IMR-90 (cell line): ENCODE measurements at regions not wholly inside any gene's neighbourhood (a gene's known extent, or its start where the extent isn't known, plus 50 kb on each side); places are given as distances from the start of the nearest gene placed in this dataset.

ENCODE experiments used
- ATAC-seq: fragments of 200-7000 bp; cut with Tn5 transposase; 2 replicates; pipeline ENCODE4 v1.9.1; 2020; ENCODE audit warnings: low read depth, mild to moderate bottlenecking, moderate library complexity
- BruUV-seq: library from RNA; stranded (reverse); fragments of 400-500 nt; replicated peaks from 2 replicates; lab custom pipeline; 2021; lab: Mats Ljungman, UMichigan
- CTCF ChIA-PET: fragments of 300-600 bp; formaldehyde crosslinking; extraction: SDS; loops from one replicate; lab custom pipeline; 2021; ENCODE audit warnings: antibody characterized with exemption; lab: Yijun Ruan, JAX
- POLR2A ChIA-PET: fragments of 300-600 bp; sonication (Branson Sonifier 250); formaldehyde crosslinking; loops from one replicate; lab custom pipeline; 2022; ENCODE audit warnings: antibody characterized with exemption; ENCODE audit not compliant: unreplicated experiment; lab: Charles Lee
- DNase-seq: peaks from one replicate; pipeline ENCODE4 v3.0.0; 2013
- H2AFZ ChIP-seq: replicated peaks from 2 replicates; pipeline ENCODE3; 2013; ENCODE audit warnings: low read length, mild to moderate bottlenecking; ENCODE audit not compliant: poor library complexity
- H2AK5ac ChIP-seq: 2 replicates; pipeline ENCODE4 v1.6.1; 2013; ENCODE audit warnings: low read depth, low read length, inconsistent platforms
- H2AK9ac ChIP-seq: replicated peaks from 2 replicates; pipeline ENCODE3; 2013; ENCODE audit warnings: mild to moderate bottlenecking, low read depth, low read length, moderate library complexity; ENCODE audit not compliant: poor library complexity
- H2BK120ac ChIP-seq: 2 replicates; pipeline ENCODE4 v1.6.1; 2013; ENCODE audit warnings: low read depth, low read length, inconsistent platforms
- H2BK15ac ChIP-seq: 3 replicates; pipeline ENCODE4 v1.6.1; 2013; ENCODE audit warnings: low read depth, low read length, inconsistent platforms
- H2BK20ac ChIP-seq: 2 replicates; pipeline ENCODE4 v1.6.1; 2013; ENCODE audit warnings: low read depth, mild to moderate bottlenecking, inconsistent platforms, low read length, moderate library complexity
- H2BK5ac ChIP-seq: 2 replicates; pipeline ENCODE4 v1.6.1; 2013; ENCODE audit warnings: mild to moderate bottlenecking, low read depth, low read length, inconsistent platforms; ENCODE audit not compliant: poor library complexity, severe bottlenecking
- H3K14ac ChIP-seq: replicated peaks from 2 replicates; pipeline ENCODE4 v1.6.1; 2013; ENCODE audit warnings: low read depth, low read length, inconsistent platforms
- H3K18ac ChIP-seq: 2 replicates; pipeline ENCODE4 v1.6.1; 2013; ENCODE audit warnings: low read depth, low read length, control low read depth
- H3K23ac ChIP-seq: 2 replicates; pipeline ENCODE4 v1.6.1; 2013; ENCODE audit warnings: low read depth, low read length, inconsistent platforms
- H3K27ac ChIP-seq: 2 replicates; pipeline ENCODE4 v1.5.1; 2013; ENCODE audit warnings: mild to moderate bottlenecking, control low read depth, low read length; ENCODE audit not compliant: insufficient read depth
- H3K27me3 ChIP-seq: 2 replicates; pipeline ENCODE4 v1.6.1; 2013; ENCODE audit warnings: low read length; ENCODE audit not compliant: control insufficient read depth, insufficient read depth
- H3K36me3 ChIP-seq: 2 replicates; pipeline ENCODE4 v1.6.1; 2013; ENCODE audit warnings: low read length, mixed read lengths; ENCODE audit not compliant: control insufficient read depth, insufficient read depth
- H3K4ac ChIP-seq: 2 replicates; pipeline ENCODE4 v1.6.1; 2013; ENCODE audit warnings: low read depth, low read length, inconsistent platforms
- H3K4me1 ChIP-seq: 2 replicates; pipeline ENCODE4 v1.6.1; 2013; ENCODE audit warnings: low read length, mixed read lengths; ENCODE audit not compliant: control insufficient read depth, insufficient read depth
- H3K4me2 ChIP-seq: 2 replicates; pipeline ENCODE4 v1.6.1; 2013; ENCODE audit warnings: low read depth, mild to moderate bottlenecking, control low read depth, low read length, moderate library complexity
- H3K4me3 ChIP-seq: 2 replicates; pipeline ENCODE4 v1.5.1; 2013; ENCODE audit warnings: low read depth, mild to moderate bottlenecking, control low read depth, low read length, moderate library complexity; ENCODE audit not compliant: insufficient read depth
- H3K56ac ChIP-seq: 2 replicates; pipeline ENCODE4 v1.6.1; 2013; ENCODE audit warnings: low read length, inconsistent platforms; ENCODE audit not compliant: insufficient read depth; ENCODE audit errors: extremely low read depth
- H3K79me1 ChIP-seq, 2 experiments: 2 replicates each; pipeline ENCODE4 v1.6.1; 2013; ENCODE audit warnings: low read length in 2 of 2, inconsistent platforms in 1 of 2, low read depth in 1 of 2
- H3K9ac ChIP-seq: 2 replicates; pipeline ENCODE4 v1.6.1; 2013; ENCODE audit warnings: low read depth, low read length, control low read depth
- H3K9me1 ChIP-seq: 2 replicates; pipeline ENCODE4 v1.6.1; 2013; ENCODE audit warnings: low read length, inconsistent platforms; ENCODE audit not compliant: insufficient read depth
- H3K9me3 ChIP-seq: 2 replicates; pipeline ENCODE4 v1.6.1; 2013; ENCODE audit warnings: low read length; ENCODE audit not compliant: control insufficient read depth, insufficient read depth
- H4K20me1 ChIP-seq: 2 replicates; pipeline ENCODE4 v1.6.1; 2013; ENCODE audit warnings: low read length, inconsistent platforms; ENCODE audit not compliant: insufficient read depth
- H4K5ac ChIP-seq: 2 replicates; pipeline ENCODE4 v1.6.1; 2013; ENCODE audit warnings: mild to moderate bottlenecking, low read depth, low read length, control low read depth
- H4K8ac ChIP-seq, 2 experiments: 2 replicates each; pipeline ENCODE4 v1.6.1; 2013; ENCODE audit warnings: low read depth in 2 of 2, low read length in 2 of 2, control low read depth in 1 of 2, inconsistent platforms in 1 of 2
- H4K91ac ChIP-seq: 2 replicates; pipeline ENCODE4 v1.6.1; 2013; ENCODE audit warnings: low read depth, low read length, inconsistent platforms; ENCODE audit not compliant: insufficient read depth
- CHD1 ChIP-seq: IDR thresholded peaks from 2 replicates; pipeline ENCODE4 v1.6.1; 2012; ENCODE audit warnings: low read depth, low read length, improper control_type of control experiment
- ELK1 ChIP-seq: fragments of 150-350 bp; IDR thresholded peaks from 2 replicates; pipeline ENCODE4 v1.6.1; 2016; ENCODE audit warnings: low read depth, mild to moderate bottlenecking, low read length, moderate library complexity, borderline replicate concordance
- RFX5 ChIP-seq: IDR thresholded peaks from 2 replicates; pipeline ENCODE4 v1.8.0; 2012; ENCODE audit warnings: low read depth, mild to moderate bottlenecking, low read length, moderate library complexity
- SMC3 ChIP-seq: fragments of 150-350 bp; IDR thresholded peaks from 2 replicates; pipeline ENCODE4 v1.6.1; 2016; ENCODE audit warnings: low read depth, mild to moderate bottlenecking, antibody characterized with exemption, low read length, moderate library complexity
- USF2 ChIP-seq: fragments of 150-350 bp; IDR thresholded peaks from 2 replicates; pipeline ENCODE4 v1.6.1; 2017; ENCODE audit warnings: mild to moderate bottlenecking, antibody characterized with exemption, low read length, low read depth
- dilution Hi-C: fragments of 300-500 bp; cut with HindIII; formaldehyde crosslinking; loops from one replicate; pipeline ENCODE4 v1.14.3; 2018; ENCODE audit warnings: low sequenced_read_pairs; ENCODE audit not compliant: unreplicated experiment
- in situ Hi-C: fragments of 300-500 bp; cut with MboI; formaldehyde crosslinking; loops from 3 replicates; pipeline ENCODE4 v1.14.3; 2019; ENCODE audit warnings: low sequenced_read_pairs, inconsistent platforms, mixed read lengths
- intact Hi-C: fragments of 100-400 bp; cut with micrococcal nuclease; formaldehyde crosslinking; loops from 2 replicates; pipeline ENCODE4 v1.10.0; 2022
- TF ChIP-seq, protein P1 (sequence below): conservative IDR thresholded peaks from 2 replicates; pipeline ENCODE4 v1.5.1; 2012; ENCODE audit warnings: mild to moderate bottlenecking, low read depth, low read length, improper control_type of control experiment

DNA sequence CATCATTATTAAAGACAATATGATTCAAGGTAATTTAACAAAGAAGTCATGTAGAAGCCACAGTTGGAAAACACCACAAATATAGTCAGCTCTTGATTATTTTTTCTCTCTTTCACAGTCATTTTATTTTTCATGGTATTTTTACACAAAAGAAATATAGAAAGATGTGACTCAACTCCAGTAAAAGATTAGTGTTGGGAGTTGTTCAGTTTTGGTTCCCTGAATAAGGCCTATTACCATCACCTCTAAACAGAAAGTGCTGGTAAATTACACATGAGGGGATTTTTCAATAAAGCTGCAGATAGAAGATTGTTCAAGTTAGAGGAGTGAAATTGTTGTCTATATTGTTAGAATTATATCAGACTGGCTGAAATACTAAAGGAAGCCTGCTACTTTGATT is 107.0 kb downstream of the DDIT4L start:
- peaks cover 1% of the 10 kb centered on the region; the same call in 1 of the 2 replicates for H3K4me1 ChIP-seq
- no peaks in the 10 kb centered on the region; the same call in 1 of the 2 replicates for H3K27me3 ChIP-seq
- no peak overlapping the region for H2AK5ac ChIP-seq
- no peaks in the 10 kb centered on the region for H3K9me3 ChIP-seq
- H2BK20ac ChIP-seq: no peak overlapping the region
- in situ Hi-C loops (no loop called here), intact Hi-C loops (no loop called here), dilution Hi-C loops (no loop called here)
- H3K36me3 ChIP-seq: no peaks in the 10 kb centered on the region
- H3K4me3 ChIP-seq: no peak overlapping the region
- H3K18ac ChIP-seq: no peak overlapping the region
- H3K4ac ChIP-seq: no peak overlapping the region
- H4K8ac ChIP-seq: no peak overlapping the region
- H2AFZ ChIP-seq: no peak overlapping the region
- no peak overlapping the region for H2BK15ac ChIP-seq
- no peak overlapping the region for H4K91ac ChIP-seq
- DNase-seq (no peak), ATAC-seq (no peak)
- no TSS peak for BruUV-seq
- no peaks in the 10 kb centered on the region for H3K79me1 ChIP-seq
- H3K56ac ChIP-seq: no peak overlapping the region
- H3K9ac ChIP-seq: no peak overlapping the region
- POLR2A ChIA-PET: no interaction called here
- no peak overlapping the region for H3K14ac ChIP-seq
- no peaks in the 10 kb centered on the region for H3K9me1 ChIP-seq
- H2AK9ac ChIP-seq: no peak overlapping the region
- no peak overlapping the region for H3K23ac ChIP-seq
- H3K4me2 ChIP-seq: no peak overlapping the region
- TF ChIP-seq CHD1: no peak
- TF ChIP-seq USF2: no peak
- TF ChIP-seq SMC3: no peak
- TF ChIP-seq ELK1: no peak
- TF ChIP-seq RFX5: no peak
- TF ChIP-seq, protein P1, sequence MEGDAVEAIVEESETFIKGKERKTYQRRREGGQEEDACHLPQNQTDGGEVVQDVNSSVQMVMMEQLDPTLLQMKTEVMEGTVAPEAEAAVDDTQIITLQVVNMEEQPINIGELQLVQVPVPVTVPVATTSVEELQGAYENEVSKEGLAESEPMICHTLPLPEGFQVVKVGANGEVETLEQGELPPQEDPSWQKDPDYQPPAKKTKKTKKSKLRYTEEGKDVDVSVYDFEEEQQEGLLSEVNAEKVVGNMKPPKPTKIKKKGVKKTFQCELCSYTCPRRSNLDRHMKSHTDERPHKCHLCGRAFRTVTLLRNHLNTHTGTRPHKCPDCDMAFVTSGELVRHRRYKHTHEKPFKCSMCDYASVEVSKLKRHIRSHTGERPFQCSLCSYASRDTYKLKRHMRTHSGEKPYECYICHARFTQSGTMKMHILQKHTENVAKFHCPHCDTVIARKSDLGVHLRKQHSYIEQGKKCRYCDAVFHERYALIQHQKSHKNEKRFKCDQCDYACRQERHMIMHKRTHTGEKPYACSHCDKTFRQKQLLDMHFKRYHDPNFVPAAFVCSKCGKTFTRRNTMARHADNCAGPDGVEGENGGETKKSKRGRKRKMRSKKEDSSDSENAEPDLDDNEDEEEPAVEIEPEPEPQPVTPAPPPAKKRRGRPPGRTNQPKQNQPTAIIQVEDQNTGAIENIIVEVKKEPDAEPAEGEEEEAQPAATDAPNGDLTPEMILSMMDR: no peak
- no peak overlapping the region for H3K27ac ChIP-seq
- H2BK5ac ChIP-seq: no peak overlapping the region
- H4K20me1 ChIP-seq: no peaks in the 10 kb centered on the region
- no peak overlapping the region for H4K5ac ChIP-seq
- no peak overlapping the region for H2BK120ac ChIP-seq
- CTCF ChIA-PET: no interaction called here
